ENCODE measurements at regions not wholly inside any gene's neighbourhood (a gene's known extent, or its start where the extent isn't known, plus 50 kb on each side); places are given as distances from the start of the nearest gene placed in this dataset.

DNA sequence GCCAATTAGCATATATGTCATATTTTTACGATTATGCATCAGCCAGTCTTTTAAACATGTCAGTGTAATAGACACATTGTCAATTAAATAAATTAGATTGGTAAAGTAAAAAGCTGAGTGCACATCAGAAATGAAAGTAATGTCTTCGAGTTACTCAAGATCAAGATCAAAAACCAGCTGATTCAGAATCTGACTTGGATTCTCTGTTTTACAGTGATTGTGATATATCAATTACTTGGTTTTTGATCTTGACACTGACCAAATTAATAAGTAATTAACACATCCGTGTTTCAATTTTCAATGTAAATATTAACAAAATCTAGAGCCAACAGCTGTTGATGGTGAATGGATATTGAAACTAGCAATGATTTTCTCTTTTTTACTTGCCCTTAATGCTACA is 311.6 kb downstream of the PDGFC start:
- no peak overlapping the region for H3K4me3 ChIP-seq

DNA sequence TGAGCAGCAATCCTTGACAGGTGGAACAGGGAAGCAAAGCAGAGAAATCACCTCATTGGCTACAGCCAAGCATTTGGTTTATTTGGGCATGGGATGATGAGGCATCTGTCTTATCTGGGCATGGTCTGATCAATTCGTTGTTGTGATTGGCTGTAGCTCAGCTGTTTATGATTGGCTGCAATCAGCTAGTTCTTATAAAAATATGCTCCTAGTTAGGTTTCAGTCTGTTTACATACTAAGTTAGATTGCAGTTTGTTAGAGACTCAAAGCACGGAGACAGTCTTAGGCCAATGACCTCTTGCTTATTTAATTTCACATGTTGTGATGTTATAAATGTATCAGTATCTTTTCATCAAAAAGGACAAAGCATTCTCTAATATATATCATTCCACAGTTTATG is 312.0 kb downstream of the PDGFC start:
- H3K4me3 ChIP-seq: no peak overlapping the region
- TF ChIP-seq, protein P1, sequence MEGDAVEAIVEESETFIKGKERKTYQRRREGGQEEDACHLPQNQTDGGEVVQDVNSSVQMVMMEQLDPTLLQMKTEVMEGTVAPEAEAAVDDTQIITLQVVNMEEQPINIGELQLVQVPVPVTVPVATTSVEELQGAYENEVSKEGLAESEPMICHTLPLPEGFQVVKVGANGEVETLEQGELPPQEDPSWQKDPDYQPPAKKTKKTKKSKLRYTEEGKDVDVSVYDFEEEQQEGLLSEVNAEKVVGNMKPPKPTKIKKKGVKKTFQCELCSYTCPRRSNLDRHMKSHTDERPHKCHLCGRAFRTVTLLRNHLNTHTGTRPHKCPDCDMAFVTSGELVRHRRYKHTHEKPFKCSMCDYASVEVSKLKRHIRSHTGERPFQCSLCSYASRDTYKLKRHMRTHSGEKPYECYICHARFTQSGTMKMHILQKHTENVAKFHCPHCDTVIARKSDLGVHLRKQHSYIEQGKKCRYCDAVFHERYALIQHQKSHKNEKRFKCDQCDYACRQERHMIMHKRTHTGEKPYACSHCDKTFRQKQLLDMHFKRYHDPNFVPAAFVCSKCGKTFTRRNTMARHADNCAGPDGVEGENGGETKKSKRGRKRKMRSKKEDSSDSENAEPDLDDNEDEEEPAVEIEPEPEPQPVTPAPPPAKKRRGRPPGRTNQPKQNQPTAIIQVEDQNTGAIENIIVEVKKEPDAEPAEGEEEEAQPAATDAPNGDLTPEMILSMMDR (IDR thresholded peaks at IDR 0.05): no peak
- TF ChIP-seq POLR2AphosphoS5 (IDR thresholded peaks at IDR 0.05) (no peak), POLR2A (IDR thresholded peaks at IDR 0.05) (no peak)
- no peak overlapping the region for H3K27ac ChIP-seq
- 62% methylated on average over 2 of the region's 2 CpGs for WGBS
- no peaks in the 10 kb centered on the region for H3K4me1 ChIP-seq (replicated peaks)
- H3K36me3 ChIP-seq: no peaks in the 10 kb centered on the region
- intact Hi-C loops (cut with DNase I): no loop called here
- no peak for DNase-seq (ENCODE audit: low spot score)
- H3K9me3 ChIP-seq: no peaks in the 10 kb centered on the region
- no peaks in the 10 kb centered on the region for H3K27me3 ChIP-seq (replicated peaks; ENCODE audit: insufficient read depth)

More for the DNA sequence above, 311.6 kb downstream of the PDGFC start:
- no peak for TF ChIP-seq POLR2A (IDR thresholded peaks at IDR 0.05)
- no peak for TF ChIP-seq POLR2AphosphoS5 (IDR thresholded peaks at IDR 0.05)
- TF ChIP-seq, protein P1 (IDR thresholded peaks at IDR 0.05): no peak
- Histone ChIP-seq H3K4me1 (replicated peaks) (no peaks in the 10 kb centered on the region), H3K27ac (no peak overlapping the region), H3K27me3 (replicated peaks; ENCODE audit: insufficient read depth) (no peaks in the 10 kb centered on the region), H3K36me3 (no peaks in the 10 kb centered on the region), H3K9me3 (no peaks in the 10 kb centered on the region)
- intact Hi-C loops (cut with DNase I): no loop called here
- WGBS: 65% methylated on average over 3 of the region's 3 CpGs
- no peak for DNase-seq (ENCODE audit: low spot score)

DNA sequence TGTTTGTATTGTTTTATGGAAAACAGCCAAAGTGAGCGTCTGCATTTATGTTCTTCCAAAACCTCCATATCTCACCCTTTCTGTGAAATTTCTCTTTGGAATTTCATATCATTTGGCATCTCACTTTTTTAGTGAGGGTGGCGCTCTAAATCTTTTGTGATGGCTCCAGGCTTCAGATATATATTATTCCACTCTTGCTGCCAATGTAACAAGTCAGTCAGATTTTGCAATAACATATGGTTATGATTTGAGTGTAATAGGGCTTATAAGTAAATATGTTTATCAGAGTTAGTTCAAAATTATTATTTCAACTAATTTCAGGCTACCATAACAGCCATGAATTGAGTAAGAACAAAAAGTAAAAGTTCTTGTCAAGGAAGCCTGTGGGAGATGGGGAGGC is 314.7 kb downstream of the PDGFC start:
- TF ChIP-seq POLR2AphosphoS5 (IDR thresholded peaks at IDR 0.05): no peak
- no peak for TF ChIP-seq POLR2A (IDR thresholded peaks at IDR 0.05)
- TF ChIP-seq, protein P1 (IDR thresholded peaks at IDR 0.05): no peak
- H3K9me3 ChIP-seq: no peaks in the 10 kb centered on the region
- DNase-seq (ENCODE audit: low spot score): no peak
- no peaks in the 10 kb centered on the region for H3K4me1 ChIP-seq (replicated peaks)
- no peaks in the 10 kb centered on the region for H3K27me3 ChIP-seq (replicated peaks; ENCODE audit: insufficient read depth)
- intact Hi-C loops (cut with DNase I): no loop called here
- WGBS: 71% methylated on average over 2 of the region's 2 CpGs
- no peak overlapping the region for H3K27ac ChIP-seq
- no peak overlapping the region for H3K4me3 ChIP-seq
- no peaks in the 10 kb centered on the region for H3K36me3 ChIP-seq

DNA sequence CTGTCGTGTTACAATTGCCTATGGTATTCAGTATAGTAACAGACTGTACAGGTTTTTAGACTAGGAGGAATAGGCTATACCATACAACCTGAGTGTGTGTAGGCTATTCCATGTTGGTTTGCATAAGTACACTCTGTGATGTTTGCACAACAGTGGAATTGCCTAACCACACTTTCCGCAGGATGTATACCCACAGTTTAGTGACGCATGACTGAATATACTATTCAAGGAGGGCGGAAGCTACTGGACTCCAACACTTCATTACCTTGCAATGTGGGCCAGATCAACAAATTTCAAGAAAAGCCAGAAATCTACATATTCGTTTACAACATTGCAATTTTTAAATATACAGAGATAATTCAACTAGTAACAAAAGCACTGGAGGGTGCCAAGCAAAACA is 317.2 kb downstream of the PDGFC start:
- no peaks in the 10 kb centered on the region for H3K27me3 ChIP-seq (replicated peaks; ENCODE audit: insufficient read depth)

DNA sequence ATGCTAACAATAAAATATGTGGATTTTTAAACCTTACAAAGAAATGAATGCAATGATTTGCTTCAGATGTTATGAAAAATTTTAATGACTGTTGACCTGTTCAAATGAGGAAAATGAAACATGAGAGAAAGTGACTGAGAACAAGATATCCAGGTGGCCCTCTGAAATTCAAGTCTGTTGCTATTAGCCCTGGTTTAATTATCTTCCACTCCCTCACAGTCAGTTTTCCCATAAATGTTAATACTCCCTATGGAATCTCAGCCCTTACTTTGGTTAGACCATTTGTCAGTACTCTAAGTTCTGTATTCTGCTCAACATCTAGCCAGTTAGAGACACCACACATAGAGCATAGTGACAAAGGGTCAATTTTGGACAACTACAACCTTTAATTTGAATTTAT is 327.8 kb downstream of the PDGFC start:
- H3K9me3 ChIP-seq: no peaks in the 10 kb centered on the region
- no peaks in the 10 kb centered on the region for H3K27me3 ChIP-seq (replicated peaks; ENCODE audit: insufficient read depth)
- no peak overlapping the region for H3K27ac ChIP-seq
- no peak for TF ChIP-seq POLR2AphosphoS5 (IDR thresholded peaks at IDR 0.05)
- TF ChIP-seq, protein P1 (IDR thresholded peaks at IDR 0.05): no peak
- no peak for TF ChIP-seq POLR2A (IDR thresholded peaks at IDR 0.05)
- DNase-seq (ENCODE audit: low spot score): no peak
- H3K4me3 ChIP-seq: no peak overlapping the region
- H3K36me3 ChIP-seq: no peaks in the 10 kb centered on the region
- intact Hi-C loops (cut with DNase I): no loop called here
- H3K4me1 ChIP-seq (replicated peaks): no peaks in the 10 kb centered on the region

More for the DNA sequence above, 317.2 kb downstream of the PDGFC start:
- no peak for TF ChIP-seq POLR2AphosphoS5 (IDR thresholded peaks at IDR 0.05)
- no peak for TF ChIP-seq POLR2A (IDR thresholded peaks at IDR 0.05)
- TF ChIP-seq, protein P1 (IDR thresholded peaks at IDR 0.05): no peak
- Histone ChIP-seq H3K4me3 (no peak overlapping the region), H3K27ac (no peak overlapping the region), H3K4me1 (replicated peaks) (no peaks in the 10 kb centered on the region), H3K9me3 (no peaks in the 10 kb centered on the region), H3K36me3 (no peaks in the 10 kb centered on the region)
- intact Hi-C loops (cut with DNase I): no loop called here
- WGBS: 94% methylated on average over 5 of the region's 5 CpGs
- DNase-seq (ENCODE audit: low spot score): no peak

Data from prostate gland (tissue), 2 donors.